GM12892 (cell line): ENCODE measurements at regions not wholly inside any gene's neighbourhood (a gene's known extent, or its start where the extent isn't known, plus 50 kb on each side); places are given as distances from the start of the nearest gene placed in this dataset.
A peak's percentile ranks its signal among the peaks of the same experiment; 100 is the strongest.

ENCODE experiments used
- DNase-seq: peaks from one replicate; pipeline ENCODE4 v3.0.0; 2011; ENCODE audit not compliant: insufficient read length
- FAIRE-seq: peaks from 2 replicates; lab custom pipeline; 2011; peaks lifted over from hg19 to GRCh38; lab: Jason Lieb, UNC
- POLR2A ChIP-seq: IDR thresholded peaks from 2 replicates; pipeline ENCODE4 v1.6.1; 2011; ENCODE audit warnings: low read depth, low read length, control low read depth
- POLR2AphosphoS5 ChIP-seq: IDR thresholded peaks from 2 replicates; pipeline ENCODE4 v1.6.1; 2011; ENCODE audit warnings: low read depth, low read length, control low read depth
- TAF1 ChIP-seq: IDR thresholded peaks from 2 replicates; pipeline ENCODE4 v1.6.1; 2011; ENCODE audit warnings: low read depth, mild to moderate bottlenecking, control low read depth, low read length, borderline replicate concordance

- TF ChIP-seq POLR2A (no peak), POLR2AphosphoS5 (no peak), TAF1 (no peak)
These were observed 54.6 kb downstream of the ZFP36L2 start for GRCh38 chr2:43171789-43172188.

DNA sequence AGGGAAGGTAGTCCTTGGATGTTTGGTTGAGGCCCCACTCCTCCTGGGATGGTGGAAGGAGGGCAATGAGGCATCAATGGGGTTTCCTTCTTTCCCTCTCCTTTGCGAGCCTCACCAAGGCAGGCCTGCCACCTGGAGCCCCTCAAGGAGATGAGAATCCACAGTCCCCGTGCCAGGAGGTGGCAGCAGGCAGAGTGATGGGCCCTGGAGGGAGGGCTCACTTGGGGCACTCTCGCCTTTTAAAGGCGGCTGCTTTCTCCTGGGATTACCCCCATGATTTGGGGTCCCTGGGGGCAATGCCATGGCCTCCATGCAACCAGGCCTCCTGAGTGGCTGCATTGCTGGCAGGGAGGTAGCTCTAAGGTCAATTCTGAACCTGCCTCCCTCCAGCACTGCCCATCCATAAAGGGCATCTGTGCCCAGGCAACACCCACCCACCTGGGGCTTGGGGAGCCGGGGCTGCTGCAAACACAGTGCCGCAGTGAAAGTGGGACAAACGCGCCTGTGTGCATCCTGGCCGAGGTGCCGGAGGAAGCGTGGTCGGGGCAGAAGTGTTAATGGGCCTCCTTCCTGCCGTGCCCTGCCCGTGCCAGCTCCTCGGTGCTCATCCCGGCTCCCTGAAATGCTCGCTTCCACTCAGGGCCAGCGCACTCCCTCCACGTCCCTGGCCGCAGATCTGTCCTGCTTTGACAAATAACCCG, 55.9 kb downstream of the ZFP36L2 start:
- no peak for DNase-seq
- TF ChIP-seq POLR2A: no peak
- FAIRE-seq: no peak

More at GRCh38 chr2:43171789-43172188, 54.6 kb downstream of the ZFP36L2 start:
- FAIRE-seq: no peak
- DNase-seq: no peak

- TF ChIP-seq POLR2AphosphoS5 (no peak), POLR2A (no peak), TAF1 (no peak)
- FAIRE-seq (no peak), DNase-seq (peak; percentile 58)
These were observed 56.4 kb downstream of the ZFP36L2 start for GRCh38 chr2:43169987-43170386.

DNA sequence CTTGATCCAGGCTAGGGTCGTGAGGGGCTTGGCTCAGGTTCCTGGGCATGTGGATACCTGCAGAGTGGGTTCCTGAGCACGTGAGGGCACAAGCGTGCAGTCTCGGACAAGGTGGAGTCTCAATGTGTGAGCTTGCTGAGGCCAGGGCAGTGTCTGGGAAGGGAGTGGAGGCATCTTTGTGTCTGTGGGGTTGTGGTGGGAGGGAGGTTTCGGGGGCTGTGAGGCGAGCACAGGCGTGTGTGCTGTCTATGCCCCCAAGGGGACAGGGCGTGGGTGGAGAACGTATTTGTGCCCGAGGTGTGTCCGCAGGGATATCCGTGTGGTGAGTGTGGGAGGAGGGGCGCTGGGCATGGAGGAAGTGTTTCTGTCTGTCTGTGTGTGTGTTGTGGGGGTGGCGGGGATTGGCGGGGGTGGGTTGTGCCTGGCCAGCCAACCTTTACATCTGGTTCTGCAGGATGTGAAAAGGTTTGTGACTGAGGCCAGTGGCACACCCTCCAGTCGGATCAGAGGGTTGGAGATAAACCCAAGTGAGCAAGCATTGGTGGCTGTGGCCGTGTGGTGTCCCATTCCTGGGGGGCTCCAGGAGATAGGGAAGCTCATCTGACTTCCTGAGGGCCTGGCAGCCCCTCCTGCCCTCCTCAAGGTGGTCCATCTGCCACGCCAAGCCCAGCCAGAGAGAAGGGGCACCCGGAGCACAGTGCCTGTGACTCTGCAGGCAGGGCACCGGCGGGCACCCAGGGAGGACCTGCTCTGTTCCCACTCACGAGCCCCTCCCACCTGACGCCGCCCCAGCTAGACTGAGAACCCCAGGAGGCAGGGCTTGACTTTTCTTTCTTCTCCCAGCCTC, 57.1 kb downstream of the ZFP36L2 start:
- FAIRE-seq (peak; percentile 53), DNase-seq (peak; percentile 58)
- no peak for TF ChIP-seq TAF1
- no peak for TF ChIP-seq POLR2AphosphoS5
- TF ChIP-seq POLR2A: no peak

DNA sequence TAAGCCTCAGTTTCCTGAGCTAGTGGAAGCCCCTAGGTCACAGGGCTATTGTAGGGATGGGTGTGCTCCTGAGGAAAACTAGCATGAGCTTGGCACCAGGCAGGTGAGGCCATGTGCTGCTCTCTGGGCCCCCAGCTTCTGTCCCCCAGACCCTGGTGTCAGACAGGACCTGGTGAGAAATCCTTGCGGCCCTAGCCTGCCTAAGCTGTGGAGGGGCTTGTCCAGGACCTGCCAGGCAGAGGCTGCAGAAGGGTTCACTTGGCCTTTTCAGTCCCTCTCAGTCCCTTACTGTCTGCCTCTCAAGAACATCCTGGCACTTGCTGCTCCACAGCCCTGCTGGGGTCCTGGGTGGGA, 58.4 kb downstream of the ZFP36L2 start:
- FAIRE-seq: no peak
- TF ChIP-seq POLR2A (no peak), POLR2AphosphoS5 (no peak), TAF1 (no peak)
- no peak for DNase-seq

DNA sequence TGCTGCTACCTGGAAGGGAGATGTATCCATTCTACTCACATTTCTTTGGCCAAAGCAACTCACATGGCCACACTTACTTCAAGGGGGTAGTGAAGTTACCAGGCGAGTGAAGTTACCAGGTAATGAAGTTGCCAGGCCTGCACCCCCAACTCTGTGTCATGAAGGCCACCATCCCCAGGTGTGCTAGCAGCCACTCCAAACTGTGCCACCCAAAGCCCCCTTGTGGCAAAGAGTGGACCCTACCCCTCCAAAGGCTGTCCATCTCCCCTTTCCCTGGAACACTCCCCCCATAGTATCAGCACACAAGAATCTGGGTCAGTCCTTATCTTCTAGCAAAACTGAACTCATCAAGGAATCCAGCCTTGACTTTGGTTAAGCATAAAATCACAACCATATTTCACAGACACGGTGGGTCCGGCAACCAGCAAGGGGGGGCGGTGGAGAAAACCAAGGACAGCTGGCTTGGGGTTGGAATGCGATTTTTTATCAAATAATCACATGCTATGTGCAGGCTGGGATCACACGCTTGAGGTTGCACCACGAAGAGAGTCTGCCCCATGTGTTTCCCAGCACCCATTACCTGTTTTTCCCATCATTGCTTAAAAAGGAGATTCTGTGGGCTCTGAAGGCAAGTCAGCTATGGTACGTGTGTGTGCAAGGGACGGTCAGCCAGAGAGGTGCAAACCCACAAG, 60.9 kb downstream of the ZFP36L2 start:
- TF ChIP-seq TAF1: no peak
- no peak for FAIRE-seq
- no peak for DNase-seq

DNA sequence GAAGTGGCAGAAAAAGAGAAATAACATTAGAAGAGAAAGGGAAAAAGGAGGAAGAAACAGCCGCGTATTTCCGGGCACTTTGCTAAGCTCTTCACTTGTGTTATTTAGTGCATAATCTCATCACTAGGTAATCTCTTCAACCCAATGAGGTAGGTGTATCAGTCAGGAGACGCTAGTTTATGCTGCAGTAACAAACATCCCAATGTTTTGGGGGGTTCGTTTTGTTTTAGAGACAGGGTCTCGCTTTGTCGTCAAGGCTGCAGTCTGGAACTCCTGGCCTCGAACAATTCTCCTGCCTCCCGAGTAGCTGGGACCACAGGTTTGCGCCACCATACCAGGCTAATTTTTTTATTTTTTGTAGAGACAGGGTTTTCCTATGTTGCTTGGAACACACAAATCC, 61.7 kb downstream of the ZFP36L2 start:
- no peak for DNase-seq
- TF ChIP-seq POLR2AphosphoS5: no peak
- no peak for TF ChIP-seq POLR2A
- TF ChIP-seq TAF1: no peak
- FAIRE-seq: no peak

GRCh38 chr2:43163584-43164270, 62.7 kb downstream of the ZFP36L2 start:
- TF ChIP-seq TAF1 (no peak), POLR2AphosphoS5 (no peak), POLR2A (no peak)
- DNase-seq (no peak), FAIRE-seq (no peak)

- DNase-seq (no peak), FAIRE-seq (no peak)
- TF ChIP-seq TAF1: no peak
- no peak for TF ChIP-seq POLR2A
- no peak for TF ChIP-seq POLR2AphosphoS5
These were observed 64.0 kb downstream of the ZFP36L2 start for GRCh38 chr2:43162511-43162776.

DNA sequence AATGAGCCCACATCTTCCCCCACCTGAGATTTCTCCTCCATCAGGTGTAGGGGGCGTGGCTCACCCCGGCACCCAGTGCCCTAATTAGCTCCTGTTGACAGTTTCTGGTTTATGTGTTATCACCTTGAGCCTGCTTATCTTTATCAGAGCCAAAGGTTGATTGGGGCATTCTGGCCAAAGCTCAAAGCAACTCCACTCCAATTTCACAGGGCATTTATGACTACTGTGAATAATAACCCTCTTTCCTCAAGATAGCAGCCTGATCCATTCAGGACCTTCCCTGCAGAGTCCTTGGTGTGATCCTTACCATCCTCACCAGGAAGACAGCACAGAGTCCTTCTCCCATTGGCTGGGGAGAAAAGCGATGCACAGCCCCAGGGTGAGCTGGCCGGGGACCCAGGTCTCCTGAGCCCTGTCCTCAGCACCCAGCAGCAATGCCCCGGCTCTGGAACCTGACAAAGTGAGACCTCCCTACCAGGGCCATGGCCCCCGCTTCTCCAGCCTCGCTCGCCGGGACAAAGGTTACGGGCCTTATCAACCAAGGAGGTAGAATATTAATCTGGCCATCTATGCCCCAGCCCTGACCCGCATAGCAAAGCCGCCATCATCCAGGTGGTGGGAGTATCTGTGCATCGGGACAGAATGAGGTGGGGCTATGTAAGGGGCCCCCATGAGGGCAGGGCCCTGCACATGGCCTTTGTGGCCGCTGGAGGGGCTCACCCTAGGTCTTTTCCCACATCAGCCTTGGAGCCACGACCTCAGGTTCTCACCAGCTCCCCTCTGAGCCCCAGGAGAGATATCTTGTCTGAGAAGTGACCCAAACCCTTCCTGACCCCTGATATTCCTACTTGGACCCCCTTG, 64.5 kb downstream of the ZFP36L2 start:
- FAIRE-seq: no peak
- no peak for TF ChIP-seq TAF1
- TF ChIP-seq POLR2A: no peak
- no peak for TF ChIP-seq POLR2AphosphoS5
- no peak for DNase-seq
